GM12875 (cell line): ENCODE measurements at regions not wholly inside any gene's neighbourhood (a gene's known extent, or its start where the extent isn't known, plus 50 kb on each side); places are given as distances from the start of the nearest gene placed in this dataset.

Experiments
- H3K4me3 ChIP-seq: one replicate; pipeline ENCODE4 v1.5.1; 2011; ENCODE audit warnings: low read depth, low read length, control low read depth
- CTCF ChIP-seq: IDR thresholded peaks from 2 replicates; pipeline ENCODE4 v1.5.1; 2011; ENCODE audit warnings: low read depth, mild to moderate bottlenecking, control low read depth, inconsistent platforms, low read length, moderate library complexity, borderline replicate concordance; ENCODE audit not compliant: insufficient read depth

DNA sequence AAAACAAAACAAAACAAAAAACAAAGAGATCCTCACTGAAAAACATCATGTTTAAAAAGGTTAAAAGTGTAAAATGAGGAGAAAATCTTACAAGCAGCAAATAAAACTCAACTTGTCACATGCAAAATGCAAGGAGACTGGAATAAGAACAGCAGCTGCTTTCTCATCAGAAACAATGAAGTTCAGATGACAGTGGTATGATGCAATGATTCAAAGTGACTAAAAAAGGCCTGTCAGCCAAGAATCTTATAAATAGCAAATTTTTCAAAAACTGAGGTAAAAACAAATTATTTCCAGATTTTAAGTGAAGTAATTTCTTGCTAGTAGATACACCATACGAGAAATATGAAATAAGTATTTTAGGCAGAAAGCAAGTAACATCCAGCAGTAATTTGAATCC lies 68.6 kb upstream of the EPHA3 start:
- no peak overlapping the region for H3K4me3 ChIP-seq
- TF ChIP-seq CTCF: no peak

DNA sequence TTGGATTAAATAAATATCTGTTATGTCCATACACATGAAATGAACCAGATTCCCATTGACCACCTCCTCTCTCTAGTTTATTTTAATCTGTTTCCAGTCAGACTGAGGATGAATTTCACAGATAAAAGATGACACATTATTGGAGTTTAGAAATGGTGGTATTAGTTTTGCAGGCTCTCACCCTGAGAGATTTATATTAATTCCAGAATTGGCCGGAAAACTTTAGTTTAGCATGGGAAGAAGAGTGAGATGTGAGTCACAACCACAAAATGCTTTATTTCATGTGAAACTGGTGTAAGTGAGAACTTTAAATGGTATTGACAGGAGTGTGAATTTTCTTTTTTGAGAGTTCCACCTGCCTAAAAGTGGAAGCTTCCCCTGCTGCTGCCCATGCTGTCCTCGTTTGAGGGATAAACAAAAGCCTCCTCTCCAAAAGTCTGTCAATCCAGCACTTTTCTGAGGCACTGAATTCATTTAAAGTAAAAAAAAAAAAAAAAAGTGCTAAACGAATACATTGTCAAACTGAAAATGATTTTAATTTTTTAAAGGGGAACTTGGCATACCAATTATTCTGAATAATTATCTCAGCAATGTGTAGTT lies 65.1 kb upstream of the EPHA3 start:
- TF ChIP-seq CTCF: no peak

DNA sequence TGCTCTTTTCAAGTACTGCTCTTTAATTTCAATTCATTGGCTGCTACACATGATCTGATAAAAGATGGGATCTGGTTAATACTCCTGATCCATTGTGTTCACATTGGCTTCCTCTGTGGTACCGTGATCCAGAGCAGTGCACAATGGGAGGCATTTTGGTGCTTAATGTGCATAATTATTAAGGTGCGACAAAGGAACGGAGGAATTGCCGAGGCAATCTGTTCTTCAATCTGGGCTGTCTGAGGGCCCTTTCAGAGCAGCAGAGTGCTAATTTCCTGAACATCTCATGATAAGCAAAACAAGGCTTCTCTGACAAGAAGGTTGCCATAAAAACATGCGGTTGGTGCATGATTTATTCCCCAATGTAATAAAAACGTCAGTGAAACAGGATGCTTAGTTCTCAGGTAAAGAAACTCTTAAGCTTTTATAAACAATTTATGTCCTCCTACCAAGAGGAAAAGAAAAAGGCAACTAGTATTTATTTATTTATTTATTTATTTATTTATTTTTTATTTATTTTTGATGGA lies 64.0 kb upstream of the EPHA3 start:
- H3K4me3 ChIP-seq: no peak overlapping the region
- no peak for TF ChIP-seq CTCF

More for the DNA sequence above, 65.1 kb upstream of the EPHA3 start:
- no peak overlapping the region for H3K4me3 ChIP-seq

DNA sequence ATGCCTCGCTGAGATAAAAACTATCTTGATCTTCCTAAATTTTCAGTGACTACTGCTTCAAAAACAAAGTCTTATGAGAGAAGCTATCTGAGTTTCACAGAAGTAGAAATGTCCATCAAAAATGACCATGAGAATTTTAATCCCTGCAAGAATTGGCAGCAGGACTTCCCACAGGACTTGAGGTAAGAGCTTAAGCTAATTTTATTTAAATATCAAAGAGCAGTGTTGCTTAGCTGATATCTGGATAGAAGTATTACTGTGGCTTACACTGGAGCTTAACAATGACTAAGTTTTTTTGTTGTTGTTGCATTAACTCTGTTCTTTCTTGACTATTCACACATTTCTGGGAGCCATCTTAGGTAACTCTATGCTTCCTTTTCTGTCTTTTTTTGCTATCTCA lies 60.8 kb upstream of the EPHA3 start:
- no peak overlapping the region for H3K4me3 ChIP-seq
- no peak for TF ChIP-seq CTCF

DNA sequence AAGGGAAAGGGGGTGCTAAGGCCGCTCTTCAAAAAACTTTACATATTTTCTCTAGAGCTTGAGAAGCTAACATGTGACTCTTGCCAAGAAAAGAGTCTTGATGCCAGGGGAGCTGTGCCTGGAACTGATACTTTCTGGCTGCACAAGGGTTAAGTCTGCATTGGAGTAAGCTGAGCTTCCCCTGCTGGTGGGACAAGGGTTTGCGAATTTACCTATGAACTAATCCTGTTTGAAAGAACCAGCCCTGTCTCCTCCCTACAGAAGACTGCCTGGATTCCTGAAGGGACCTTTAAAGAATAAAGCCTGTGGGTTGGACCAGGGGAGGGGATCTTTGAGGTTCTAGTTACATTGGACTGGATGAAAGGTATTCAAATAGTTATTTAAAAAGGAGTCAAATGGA lies 58.3 kb upstream of the EPHA3 start:
- no peak for TF ChIP-seq CTCF

GRCh38 chr3:89052386-89052785 lies 55.0 kb upstream of the EPHA3 start:
- TF ChIP-seq CTCF: no peak
- H3K4me3 ChIP-seq: no peak overlapping the region

More for the DNA sequence above, 58.3 kb upstream of the EPHA3 start:
- H3K4me3 ChIP-seq: no peak overlapping the region

DNA sequence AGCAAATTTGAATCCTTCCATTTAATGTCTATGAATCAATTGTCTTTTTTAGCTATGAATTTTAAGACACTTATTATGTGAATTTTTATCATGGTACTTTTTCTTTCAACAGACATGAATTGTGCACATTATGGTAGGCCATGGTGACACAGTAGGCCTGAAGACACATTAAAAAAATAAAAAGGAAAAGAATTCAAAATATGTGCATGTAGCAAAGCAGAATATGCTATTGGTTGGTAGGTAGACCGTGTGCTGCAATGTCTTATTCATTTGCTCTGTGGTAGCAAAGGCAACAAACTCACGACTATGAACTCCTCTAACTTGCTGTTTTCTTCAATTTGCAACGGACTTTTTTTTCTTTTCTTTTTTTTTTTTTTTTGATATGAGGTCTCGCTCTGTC lies 50.0 kb upstream of the EPHA3 start:
- no peak for TF ChIP-seq CTCF
- no peak overlapping the region for H3K4me3 ChIP-seq
